ENCODE measurements at regions not wholly inside any gene's neighbourhood (a gene's known extent, or its start where the extent isn't known, plus 50 kb on each side); places are given as distances from the start of the nearest gene placed in this dataset.

DNA sequence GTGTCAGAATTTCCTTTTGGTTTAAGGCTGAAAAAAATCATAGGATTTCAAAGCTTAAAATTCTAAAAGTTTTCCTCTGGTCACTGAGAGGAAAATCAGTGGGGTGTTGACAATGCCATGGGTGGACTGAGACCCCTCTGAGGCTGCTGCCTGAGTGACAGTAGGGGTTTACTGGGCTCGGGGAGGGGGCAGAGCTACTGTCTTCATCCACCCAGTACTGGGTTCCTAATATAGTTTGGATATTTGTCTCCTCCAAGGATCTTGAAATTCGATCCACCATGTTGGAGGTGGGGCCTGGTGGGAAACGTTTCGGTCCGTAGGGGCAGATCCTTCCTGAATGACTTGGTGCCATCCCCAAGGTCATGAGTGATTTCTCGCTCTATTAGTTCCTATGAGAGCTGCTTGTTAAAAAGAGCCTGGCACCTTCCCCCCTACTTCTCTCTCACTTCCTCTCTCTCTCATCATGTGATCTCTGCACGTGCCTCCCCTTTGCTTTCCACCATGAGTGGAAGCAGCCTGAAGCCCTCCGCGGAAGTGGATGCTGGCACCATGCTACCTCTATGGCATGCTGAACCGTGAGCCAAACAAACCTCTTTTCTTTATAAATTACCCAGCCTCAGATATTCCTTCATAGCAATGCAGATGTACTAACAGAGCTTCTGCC is 72.3 kb downstream of the MAP10 start:
- TF ChIP-seq, protein P1, sequence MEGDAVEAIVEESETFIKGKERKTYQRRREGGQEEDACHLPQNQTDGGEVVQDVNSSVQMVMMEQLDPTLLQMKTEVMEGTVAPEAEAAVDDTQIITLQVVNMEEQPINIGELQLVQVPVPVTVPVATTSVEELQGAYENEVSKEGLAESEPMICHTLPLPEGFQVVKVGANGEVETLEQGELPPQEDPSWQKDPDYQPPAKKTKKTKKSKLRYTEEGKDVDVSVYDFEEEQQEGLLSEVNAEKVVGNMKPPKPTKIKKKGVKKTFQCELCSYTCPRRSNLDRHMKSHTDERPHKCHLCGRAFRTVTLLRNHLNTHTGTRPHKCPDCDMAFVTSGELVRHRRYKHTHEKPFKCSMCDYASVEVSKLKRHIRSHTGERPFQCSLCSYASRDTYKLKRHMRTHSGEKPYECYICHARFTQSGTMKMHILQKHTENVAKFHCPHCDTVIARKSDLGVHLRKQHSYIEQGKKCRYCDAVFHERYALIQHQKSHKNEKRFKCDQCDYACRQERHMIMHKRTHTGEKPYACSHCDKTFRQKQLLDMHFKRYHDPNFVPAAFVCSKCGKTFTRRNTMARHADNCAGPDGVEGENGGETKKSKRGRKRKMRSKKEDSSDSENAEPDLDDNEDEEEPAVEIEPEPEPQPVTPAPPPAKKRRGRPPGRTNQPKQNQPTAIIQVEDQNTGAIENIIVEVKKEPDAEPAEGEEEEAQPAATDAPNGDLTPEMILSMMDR (IDR thresholded peaks at IDR 0.05; ENCODE audit: insufficient read depth, low read length, missing control alignments), result no peak
- ChIA-PET POLR2A (no interaction called here), CTCF (no interaction called here)
- DNase-seq (ENCODE audit: low read depth, low spot score), result no peak
- H3K4me3 ChIP-seq (ENCODE audit: low read depth, low read length), result no peak overlapping the region

- POLR2A ChIA-PET, result no interaction called here
- CTCF ChIA-PET, result interaction anchor here (0.6 kb wide), 1 partner anchor 1122 kb away, joined by 3 read pairs; no protein-coding TSS in a partner anchor
- no peak for DNase-seq (ENCODE audit: low read depth, low spot score)
- TF ChIP-seq, protein P1 (IDR thresholded peaks at IDR 0.05; ENCODE audit: insufficient read depth, low read length, missing control alignments), result no peak
- no peak overlapping the region for H3K4me3 ChIP-seq (ENCODE audit: low read depth, low read length)
These were observed 72.3 kb upstream of the NTPCR start for GRCh38 chr1:232878086-232878485.

GRCh38 chr1:232880354-232880753 is 70.1 kb upstream of the NTPCR start:
- TF ChIP-seq, protein P1 (IDR thresholded peaks at IDR 0.05; ENCODE audit: insufficient read depth, low read length, missing control alignments), result peak; percentile 36
- H3K4me3 ChIP-seq (ENCODE audit: low read depth, low read length), result no peak overlapping the region
- ChIA-PET CTCF (interaction anchor here (1.0 to 2.0 kb wide), 3 partner anchors 9 to 12 kb away, joined by 3 to 9 read pairs (median 6); no protein-coding TSS in a partner anchor), POLR2A (no interaction called here)
- DNase-seq (ENCODE audit: low read depth, low spot score), result no peak

DNA sequence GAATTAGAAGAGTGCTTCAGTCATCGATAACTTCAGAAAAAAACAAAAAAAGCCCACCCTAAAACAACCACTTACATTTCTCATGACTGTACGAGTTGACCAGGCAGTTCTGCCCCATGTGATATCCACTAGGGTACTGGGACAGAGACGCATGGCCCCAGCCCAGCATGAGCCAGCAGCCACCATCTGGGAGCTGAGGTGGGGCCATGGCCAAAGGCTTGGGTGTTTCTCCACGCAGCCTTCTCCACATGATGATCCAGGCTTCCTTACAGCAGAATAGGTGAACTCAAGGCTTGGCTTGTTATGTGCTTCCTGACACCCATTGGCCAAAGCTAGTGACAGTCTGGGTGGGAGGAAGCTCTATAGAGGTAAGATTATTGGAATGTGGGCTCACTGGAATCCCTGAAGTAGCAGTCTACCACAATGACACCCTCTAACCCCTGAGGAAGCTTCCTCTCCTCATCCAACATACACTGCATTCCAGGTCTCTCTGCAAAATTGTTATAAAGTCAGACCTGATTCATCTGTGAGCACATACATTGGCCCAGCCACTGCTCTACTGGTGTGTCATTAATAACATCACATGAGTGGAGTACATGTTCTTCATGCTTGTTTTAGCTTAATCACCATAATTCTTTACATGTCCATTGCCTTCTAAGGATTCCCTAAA is 66.3 kb upstream of the NTPCR start:
- no peak overlapping the region for H3K4me3 ChIP-seq (ENCODE audit: low read depth, low read length)
- CTCF ChIA-PET, result no interaction called here
- POLR2A ChIA-PET, result no interaction called here

DNA sequence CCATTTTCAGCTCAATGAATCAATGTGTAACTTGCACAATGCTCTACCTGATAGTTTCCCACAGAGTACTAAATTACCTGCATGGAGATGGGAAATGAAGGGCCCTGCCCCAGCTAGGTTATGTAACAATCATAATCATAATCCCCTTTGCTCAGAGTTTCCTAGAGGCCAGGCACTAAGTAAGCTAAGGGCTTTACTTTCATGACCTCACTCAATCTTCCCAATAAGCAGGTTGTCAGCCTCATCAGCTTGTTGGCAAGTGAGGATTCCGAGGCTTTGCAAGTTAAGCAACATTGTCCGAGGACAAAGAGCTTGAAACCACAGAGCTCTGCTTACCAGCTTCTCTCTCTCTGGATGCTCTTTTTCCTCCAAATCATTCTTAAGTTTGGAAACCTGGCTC is 64.1 kb upstream of the NTPCR start:
- H3K4me3 ChIP-seq (ENCODE audit: low read depth, low read length), result no peak overlapping the region
- DNase-seq (ENCODE audit: low read depth, low spot score), result no peak
- TF ChIP-seq, protein P1 (IDR thresholded peaks at IDR 0.05; ENCODE audit: insufficient read depth, low read length, missing control alignments), result no peak
- ChIA-PET POLR2A (no interaction called here), CTCF (no interaction called here)

More for the DNA sequence above, 66.3 kb upstream of the NTPCR start:
- TF ChIP-seq, protein P1 (IDR thresholded peaks at IDR 0.05; ENCODE audit: insufficient read depth, low read length, missing control alignments), result no peak
- DNase-seq (ENCODE audit: low read depth, low spot score), result no peak

DNA sequence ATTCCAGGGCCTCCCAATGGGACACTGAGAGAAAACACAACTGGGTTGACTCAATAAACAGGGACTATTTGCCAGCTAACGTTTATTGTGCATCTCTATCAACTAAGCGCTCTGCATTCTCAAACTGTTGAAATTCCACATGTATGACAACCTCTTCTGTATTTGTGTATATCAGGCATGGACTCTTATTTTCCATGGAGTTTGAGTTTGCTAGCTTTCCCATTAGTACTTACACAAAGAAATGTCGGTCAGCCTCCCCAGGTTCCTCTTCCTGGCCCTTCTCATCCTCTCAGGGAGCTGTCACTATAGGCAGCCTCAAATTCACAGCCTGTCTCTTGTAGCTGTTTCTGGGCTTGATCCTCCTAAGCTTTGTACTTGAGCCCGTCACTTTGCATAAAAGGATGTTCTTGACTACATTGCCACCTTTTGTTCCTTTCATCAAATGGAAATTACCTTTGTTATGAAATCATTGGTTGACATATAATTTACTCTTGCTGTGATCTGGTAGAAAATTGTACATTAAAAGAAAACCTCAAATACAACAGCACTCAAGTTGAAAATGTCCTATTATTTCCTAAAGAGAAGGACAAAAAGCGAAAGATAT is 60.0 kb upstream of the NTPCR start:
- no peak overlapping the region for H3K4me3 ChIP-seq (ENCODE audit: low read depth, low read length)
- DNase-seq (ENCODE audit: low read depth, low spot score), result no peak
- TF ChIP-seq, protein P1 (IDR thresholded peaks at IDR 0.05; ENCODE audit: insufficient read depth, low read length, missing control alignments), result no peak
- POLR2A ChIA-PET, result interaction anchor here (1.3 kb wide), 1 partner anchor 21 kb away, joined by 4 read pairs; no protein-coding TSS in a partner anchor
- CTCF ChIA-PET, result interaction anchor here (1.8 kb wide), 1 partner anchor 10 kb away, joined by 9 read pairs; no protein-coding TSS in a partner anchor

Measured in AG04449 (cell line).